ENCODE measurements at regions not wholly inside any gene's neighbourhood (a gene's known extent, or its start where the extent isn't known, plus 50 kb on each side); places are given as distances from the start of the nearest gene placed in this dataset.

GRCh38 chr4:124854968-124855367 is 142.4 kb upstream of the ANKRD50 start:
- TF ChIP-seq POLR2A (IDR thresholded peaks at IDR 0.05) (no peak), EP300 (IDR thresholded peaks at IDR 0.05; ENCODE audit: low read depth) (no peak)

Data from transverse colon (tissue), 1 donor.